Trophoblast cell (in vitro differentiated cells and primary cell): ENCODE measurements at regions not wholly inside any gene's neighbourhood (a gene's known extent, or its start where the extent isn't known, plus 50 kb on each side); places are given as distances from the start of the nearest gene placed in this dataset.

ENCODE experiments used
- DNase-seq, 2 donors: peaks; one replicate each; pipeline ENCODE4 v3.0.0-alpha.2; 2016
- H2AFZ ChIP-seq: 2 replicates; pipeline ENCODE4 v1.6.1; 2013; ENCODE audit warnings: low read length, moderate library complexity, mild to moderate bottlenecking; ENCODE audit not compliant: insufficient read depth, poor library complexity
- H2AK5ac ChIP-seq: 2 replicates; pipeline ENCODE4 v1.6.1; 2013; ENCODE audit warnings: mild to moderate bottlenecking, low read length
- H2BK120ac ChIP-seq: 2 replicates; pipeline ENCODE4 v1.6.1; 2013; ENCODE audit warnings: low read length, mild to moderate bottlenecking, moderate library complexity; ENCODE audit not compliant: insufficient read depth, poor library complexity
- H2BK12ac ChIP-seq: 2 replicates; pipeline ENCODE4 v1.6.1; 2013; ENCODE audit warnings: mild to moderate bottlenecking, low read length, moderate library complexity
- H2BK5ac ChIP-seq: 2 replicates; pipeline ENCODE4 v1.6.1; 2013; ENCODE audit warnings: low read length, low read depth, moderate library complexity, mild to moderate bottlenecking; ENCODE audit not compliant: poor library complexity
- H3K14ac ChIP-seq: 2 replicates; pipeline ENCODE4 v1.6.1; 2013; ENCODE audit warnings: mild to moderate bottlenecking, low read length
- H3K18ac ChIP-seq: 2 replicates; pipeline ENCODE4 v1.6.1; 2013; ENCODE audit warnings: mild to moderate bottlenecking, low read length
- H3K23ac ChIP-seq: 2 replicates; pipeline ENCODE4 v1.6.1; 2013; ENCODE audit warnings: low read length
- H3K27ac ChIP-seq: 2 replicates; pipeline ENCODE4 v1.5.1; 2013; ENCODE audit warnings: low read depth, mild to moderate bottlenecking, inconsistent platforms, low read length, moderate library complexity
- H3K27me3 ChIP-seq: 2 replicates; pipeline ENCODE4 v1.6.1; 2013; ENCODE audit warnings: inconsistent platforms, mild to moderate bottlenecking, low read length, moderate library complexity; ENCODE audit not compliant: insufficient read depth
- H3K36me3 ChIP-seq, 2 experiments: 1 replicate in 1 of 2; 2 replicates in 1 of 2; pipeline ENCODE4 v1.6.1; 2013; ENCODE audit warnings: low read length in 2 of 2, mild to moderate bottlenecking in 2 of 2, moderate library complexity in 1 of 2; ENCODE audit not compliant: insufficient read depth in 2 of 2, control insufficient read depth in 1 of 2
- H3K4ac ChIP-seq: 2 replicates; pipeline ENCODE4 v1.6.1; 2013; ENCODE audit warnings: low read depth, mild to moderate bottlenecking, low read length, moderate library complexity
- H3K4me1 ChIP-seq, 2 experiments: 1 replicate in 1 of 2; 2 replicates in 1 of 2; pipeline ENCODE4 v1.6.1; 2013; ENCODE audit warnings: low read length in 2 of 2, mild to moderate bottlenecking in 2 of 2, moderate library complexity in 1 of 2; ENCODE audit not compliant: insufficient read depth in 2 of 2, control insufficient read depth in 1 of 2
- H3K4me2 ChIP-seq: 2 replicates; pipeline ENCODE4 v1.6.1; 2013; ENCODE audit warnings: inconsistent platforms, mild to moderate bottlenecking, low read length, moderate library complexity
- H3K4me3 ChIP-seq: 2 replicates; pipeline ENCODE4 v1.5.1; 2013; ENCODE audit warnings: mild to moderate bottlenecking, low read depth, low read length, inconsistent platforms
- H3K79me1 ChIP-seq: one replicate; pipeline ENCODE4 v1.6.1; 2013; ENCODE audit warnings: low read length
- H3K79me2 ChIP-seq: 2 replicates; pipeline ENCODE4 v1.6.1; 2013; ENCODE audit warnings: low read length, mild to moderate bottlenecking; ENCODE audit not compliant: control insufficient read depth, insufficient read depth, poor library complexity
- H3K9ac ChIP-seq: 2 replicates; pipeline ENCODE4 v1.6.1; 2013; ENCODE audit warnings: mild to moderate bottlenecking, low read length
- H3K9me3 ChIP-seq: 2 replicates; pipeline ENCODE4 v1.6.1; 2013; ENCODE audit warnings: low read depth, mild to moderate bottlenecking, control low read depth, inconsistent platforms, low read length; ENCODE audit not compliant: insufficient read depth
- H4K12ac ChIP-seq: 2 replicates; pipeline ENCODE4 v1.6.1; 2013; ENCODE audit warnings: low read depth, mild to moderate bottlenecking, low read length, moderate library complexity
- H4K8ac ChIP-seq: 2 replicates; pipeline ENCODE4 v1.6.1; 2013; ENCODE audit warnings: low read depth, mild to moderate bottlenecking, low read length, moderate library complexity
- H4K91ac ChIP-seq: one replicate; pipeline ENCODE4 v1.6.1; 2013; ENCODE audit warnings: low read depth, mild to moderate bottlenecking, low read length, moderate library complexity
- WGBS: extraction: QIAGEN DNeasy Blood & Tissue Kit; methylation state at CpG from one replicate; pipeline ENCODE4 v1.1.7; 2013; ENCODE audit warnings: missing lambda C conversion rate; ENCODE audit not compliant: insufficient read length, insufficient coverage; ENCODE audit errors: extremely low coverage; 5-methylcytosine and 5-hydroxymethylcytosine counted together

DNA sequence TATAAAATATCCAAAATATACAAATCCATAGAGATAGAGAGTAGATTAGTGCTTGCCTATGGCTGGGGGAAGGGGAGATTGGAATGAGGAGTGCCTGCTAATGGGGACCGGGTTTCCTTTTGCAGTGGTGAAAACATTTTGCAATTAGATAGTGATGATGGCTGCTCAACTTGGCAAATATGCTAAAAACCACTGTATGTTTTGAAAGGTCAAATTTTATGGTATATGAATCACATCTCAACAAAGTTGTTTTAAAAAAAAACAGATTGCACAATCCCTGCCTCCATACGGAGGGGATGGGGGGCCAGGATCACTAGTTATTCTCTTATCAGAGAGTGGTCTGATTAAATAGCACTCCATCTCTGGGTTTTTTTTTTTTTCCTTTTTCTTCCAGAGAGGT, 76.9 kb upstream of the RIPOR2 start:
- no CpG with 5 or more reads among the region's 2 CpGs for WGBS
- DNase-seq = peak; percentile 10 to 69
- no peaks in the 10 kb centered on the region for H3K9me3 ChIP-seq

DNA sequence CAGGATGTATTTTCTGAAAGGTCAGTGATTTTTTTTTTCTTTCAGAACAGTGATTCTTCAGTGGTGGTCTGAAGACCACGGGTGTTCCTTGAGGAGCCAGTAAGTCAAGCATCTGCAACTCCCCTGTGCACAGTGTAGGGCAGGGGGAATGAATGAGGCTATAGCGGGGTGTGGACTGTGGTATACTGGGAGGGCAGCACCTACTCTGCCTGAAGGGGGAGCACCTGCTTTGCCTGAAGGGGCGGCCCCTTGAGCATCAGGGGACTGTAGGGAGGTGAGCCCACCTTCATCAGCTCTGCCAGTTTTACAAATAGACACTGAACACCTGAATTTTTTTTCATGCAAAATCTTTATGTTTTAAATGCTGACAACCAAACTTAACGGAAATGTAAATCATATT, 77.5 kb upstream of the RIPOR2 start:
- H4K12ac ChIP-seq = no peak overlapping the region
- H3K4ac ChIP-seq = no peak overlapping the region
- no peak overlapping the region for H3K14ac ChIP-seq
- H2BK120ac ChIP-seq = no peak overlapping the region
- H2BK5ac ChIP-seq = no peak overlapping the region
- H3K79me2 ChIP-seq = peaks cover 2% of the 10 kb centered on the region
- no peak overlapping the region for H3K18ac ChIP-seq
- no peak overlapping the region for H3K9ac ChIP-seq
- no peak overlapping the region for H2AFZ ChIP-seq
- no peak overlapping the region for H4K8ac ChIP-seq
- no peak overlapping the region for H2BK12ac ChIP-seq
- WGBS = no CpG with 5 or more reads among the region's 4 CpGs
- H3K9me3 ChIP-seq = no peaks in the 10 kb centered on the region
- DNase-seq = no peak
- no peak overlapping the region for H2AK5ac ChIP-seq
- no peak overlapping the region for H3K4me2 ChIP-seq
- no peak overlapping the region for H4K91ac ChIP-seq
- H3K27ac ChIP-seq = no peak overlapping the region
- peaks cover 9 to 12% of the 10 kb centered on the region in 2 experiments for H3K4me1 ChIP-seq
- H3K23ac ChIP-seq = no peak overlapping the region
- H3K4me3 ChIP-seq = no peak overlapping the region
- H3K79me1 ChIP-seq = peaks cover 15% of the 10 kb centered on the region
- H3K27me3 ChIP-seq = no peaks in the 10 kb centered on the region
- H3K36me3 ChIP-seq = no peaks in the 10 kb centered on the region

More for the DNA sequence above, 76.9 kb upstream of the RIPOR2 start:
- H4K12ac ChIP-seq = no peak overlapping the region
- no peak overlapping the region for H3K4me2 ChIP-seq
- H2AK5ac ChIP-seq = no peak overlapping the region
- H4K91ac ChIP-seq = no peak overlapping the region
- no peaks in the 10 kb centered on the region for H3K27me3 ChIP-seq
- H2AFZ ChIP-seq = no peak overlapping the region
- H3K23ac ChIP-seq = no peak overlapping the region
- peaks cover 9 to 11% of the 10 kb centered on the region in 2 experiments for H3K4me1 ChIP-seq
- H3K14ac ChIP-seq = no peak overlapping the region
- H3K4me3 ChIP-seq = no peak overlapping the region
- H3K79me2 ChIP-seq = peaks cover 2% of the 10 kb centered on the region
- H3K4ac ChIP-seq = no peak overlapping the region
- H4K8ac ChIP-seq = no peak overlapping the region
- no peak overlapping the region for H2BK12ac ChIP-seq
- no peak overlapping the region for H2BK120ac ChIP-seq
- no peaks in the 10 kb centered on the region for H3K36me3 ChIP-seq
- H2BK5ac ChIP-seq = no peak overlapping the region
- no peak overlapping the region for H3K9ac ChIP-seq
- H3K18ac ChIP-seq = no peak overlapping the region
- H3K27ac ChIP-seq = no peak overlapping the region
- peaks cover 15% of the 10 kb centered on the region for H3K79me1 ChIP-seq

DNA sequence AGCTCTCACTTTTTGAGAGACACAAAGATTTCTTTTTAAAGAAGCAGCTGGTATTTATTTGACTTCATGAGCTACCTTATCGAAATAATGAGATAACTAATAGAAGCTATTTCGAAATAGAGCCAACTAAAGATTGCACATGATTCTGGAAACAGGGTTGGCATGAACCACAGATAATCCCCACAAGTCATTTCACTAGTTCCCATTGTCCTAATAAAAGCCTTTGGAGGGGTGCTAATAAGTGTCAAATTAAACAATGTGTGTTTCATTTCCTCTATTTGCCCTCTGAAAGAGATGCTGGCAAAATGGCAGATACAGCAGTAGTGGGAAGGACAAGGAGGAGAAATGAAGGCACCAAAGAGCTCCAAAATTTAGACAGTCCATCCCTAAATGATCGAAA, 78.6 kb upstream of the RIPOR2 start:
- no peak overlapping the region for H2AFZ ChIP-seq
- no CpG with 5 or more reads among the region's 3 CpGs for WGBS
- H2AK5ac ChIP-seq = peak overlapping the region; percentile 37
- no peak overlapping the region for H4K12ac ChIP-seq
- H3K9ac ChIP-seq = no peak overlapping the region
- no peak overlapping the region for H2BK5ac ChIP-seq
- no peak overlapping the region for H3K4ac ChIP-seq
- H4K91ac ChIP-seq = peak overlapping the region; percentile 62
- peak overlapping the region; percentile 61 for H3K14ac ChIP-seq
- H3K9me3 ChIP-seq = no peaks in the 10 kb centered on the region
- H3K27ac ChIP-seq = no peak overlapping the region
- no peak for DNase-seq
- H3K27me3 ChIP-seq = no peaks in the 10 kb centered on the region
- H3K79me1 ChIP-seq = peaks cover 15% of the 10 kb centered on the region
- H3K79me2 ChIP-seq = peaks cover 2% of the 10 kb centered on the region
- no peak overlapping the region for H3K4me2 ChIP-seq
- no peak overlapping the region for H3K4me3 ChIP-seq
- no peak overlapping the region for H4K8ac ChIP-seq
- no peaks in the 10 kb centered on the region for H3K36me3 ChIP-seq
- H2BK12ac ChIP-seq = peak overlapping the region; percentile 58
- H3K18ac ChIP-seq = no peak overlapping the region
- H3K23ac ChIP-seq = no peak overlapping the region
- H2BK120ac ChIP-seq = peak overlapping the region; percentile 51
- H3K4me1 ChIP-seq = peaks cover 9 to 12% of the 10 kb centered on the region in 2 experiments

DNA sequence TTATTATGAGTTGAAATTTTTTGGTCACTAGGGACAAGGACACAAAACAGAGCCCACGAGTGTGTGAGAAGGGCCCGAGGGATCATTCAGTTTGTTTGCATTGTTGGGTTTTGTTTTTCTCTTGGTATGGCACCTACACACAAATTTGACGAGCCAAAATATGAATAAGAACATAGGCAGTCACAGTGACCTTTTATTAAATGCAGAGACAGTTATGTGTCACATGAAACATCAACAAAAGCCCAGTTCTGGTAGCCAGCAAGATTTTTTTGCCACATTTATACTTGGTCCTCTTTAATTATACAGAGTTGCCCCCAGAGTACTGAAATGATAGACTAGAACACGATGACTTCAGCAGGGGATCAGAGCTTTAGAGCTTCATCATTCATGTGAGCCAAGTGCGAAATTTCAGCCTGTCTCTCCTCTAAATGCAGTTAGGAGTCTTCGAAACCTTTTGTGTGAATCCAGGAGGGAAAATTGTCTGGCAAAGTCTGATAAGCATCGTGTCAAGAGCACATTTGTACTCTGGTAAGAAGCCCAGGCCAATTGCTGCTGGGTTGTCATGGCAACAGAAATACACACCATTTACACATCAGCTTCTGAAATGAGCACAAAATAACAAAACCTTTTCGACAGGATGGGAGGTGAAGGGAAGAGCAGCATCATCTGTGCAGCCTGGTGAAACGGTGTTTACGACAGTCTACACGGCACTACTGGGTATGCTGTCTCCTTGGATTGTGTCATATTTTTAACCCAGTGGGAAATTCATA, 79.2 kb upstream of the RIPOR2 start:
- H2AFZ ChIP-seq = no peak overlapping the region
- peak overlapping the region; percentile 61 for H3K14ac ChIP-seq
- no peaks in the 10 kb centered on the region for H3K27me3 ChIP-seq
- no peak overlapping the region for H3K4ac ChIP-seq
- no peak overlapping the region for H3K4me2 ChIP-seq
- no CpG with 5 or more reads among the region's 11 CpGs for WGBS
- no peaks in the 10 kb centered on the region for H3K9me3 ChIP-seq
- no peak overlapping the region for H3K4me3 ChIP-seq
- H3K79me2 ChIP-seq = peaks cover 2% of the 10 kb centered on the region
- peaks cover 15% of the 10 kb centered on the region for H3K79me1 ChIP-seq
- no peak overlapping the region for H3K23ac ChIP-seq
- H4K8ac ChIP-seq = no peak overlapping the region
- no peaks in the 10 kb centered on the region for H3K36me3 ChIP-seq
- no peak overlapping the region for H2BK5ac ChIP-seq
- peak; percentile 35 to 66 for DNase-seq
- no peak overlapping the region for H3K18ac ChIP-seq
- peak overlapping the region; percentile 4 for H3K27ac ChIP-seq
- peak overlapping the region; percentile 62 for H4K91ac ChIP-seq
- H4K12ac ChIP-seq = no peak overlapping the region
- no peak overlapping the region for H3K9ac ChIP-seq
- peaks cover 9 to 12% of the 10 kb centered on the region in 2 experiments for H3K4me1 ChIP-seq
- H2BK12ac ChIP-seq = peak overlapping the region; percentile 58
- H2AK5ac ChIP-seq = peak overlapping the region; percentile 37
- peak overlapping the region; percentile 51 for H2BK120ac ChIP-seq
